ENCODE measurements at regions not wholly inside any gene's neighbourhood (a gene's known extent, or its start where the extent isn't known, plus 50 kb on each side); places are given as distances from the start of the nearest gene placed in this dataset.
A peak's percentile ranks its signal among the peaks of the same experiment; 100 is the strongest.

GRCh38 chrX:40459571-40460158, 121.1 kb upstream of the ATP6AP2 start:
- Mint-ChIP-seq H3K27me3 (ENCODE audit: low read depth in 3 of 3) (peaks cover under 1 to 8% (median 7%) of the 10 kb centered on the region in 3 donors), H3K36me3 (peaks cover 0 to 3% (median 0%) of the 10 kb centered on the region in 3 donors), H3K27ac (no peak overlapping the region), H3K9me3 (no peaks in the 10 kb centered on the region), H3K4me3 (no peak overlapping the region), H3K4me1 (no peaks in the 10 kb centered on the region)
- no peak for DNase-seq

GRCh38 chrX:40457406-40457805, 123.4 kb upstream of the ATP6AP2 start:
- no peak overlapping the region for H3K27ac Mint-ChIP-seq
- H3K4me1 Mint-ChIP-seq = no peaks in the 10 kb centered on the region
- DNase-seq = no peak
- peaks cover 0 to 3% (median 0%) of the 10 kb centered on the region in 3 donors for H3K36me3 Mint-ChIP-seq
- no peaks in the 10 kb centered on the region for H3K9me3 Mint-ChIP-seq
- peaks cover 4 to 13% (median 6%) of the 10 kb centered on the region in 3 donors for H3K27me3 Mint-ChIP-seq (ENCODE audit: low read depth in 3 of 3)
- no peak overlapping the region for H3K4me3 Mint-ChIP-seq

- DNase-seq = no peak
- Mint-ChIP-seq H3K36me3 (no peaks in the 10 kb centered on the region), H3K4me3 (no peak overlapping the region), H3K9me3 (no peaks in the 10 kb centered on the region), H3K27ac (no peak overlapping the region), H3K27me3 (ENCODE audit: low read depth in 3 of 3) (peaks cover 2 to 16% (median 6%) of the 10 kb centered on the region in 3 donors), H3K4me1 (peaks cover 10 to 13% of the 10 kb centered on the region in 2 donors)
Measured at GRCh38 chrX:40452031-40452430, 128.7 kb upstream of the ATP6AP2 start.

GRCh38 chrX:40449956-40450706, 130.6 kb upstream of the ATP6AP2 start:
- no peaks in the 10 kb centered on the region for H3K36me3 Mint-ChIP-seq
- no peaks in the 10 kb centered on the region for H3K9me3 Mint-ChIP-seq
- H3K27ac Mint-ChIP-seq = no peak overlapping the region
- peak overlapping the region in 3 of 5 donors; percentile 11 to 31 (median 22) for H3K4me3 Mint-ChIP-seq
- no peak for DNase-seq
- peaks cover 2 to 16% (median 6%) of the 10 kb centered on the region in 3 donors for H3K27me3 Mint-ChIP-seq (ENCODE audit: low read depth in 3 of 3)
- H3K4me1 Mint-ChIP-seq = peaks cover 10 to 13% of the 10 kb centered on the region in 2 donors

GRCh38 chrX:40449396-40449795, 131.4 kb upstream of the ATP6AP2 start:
- H3K36me3 Mint-ChIP-seq = no peaks in the 10 kb centered on the region
- H3K4me3 Mint-ChIP-seq = no peak overlapping the region
- H3K27me3 Mint-ChIP-seq (ENCODE audit: low read depth in 3 of 3) = peaks cover 2 to 16% (median 6%) of the 10 kb centered on the region in 3 donors
- DNase-seq = no peak
- H3K9me3 Mint-ChIP-seq = no peaks in the 10 kb centered on the region
- no peak overlapping the region for H3K27ac Mint-ChIP-seq
- peaks cover 10 to 13% of the 10 kb centered on the region in 2 donors for H3K4me1 Mint-ChIP-seq

GRCh38 chrX:40448793-40449192, 132.0 kb upstream of the ATP6AP2 start:
- Mint-ChIP-seq H3K9me3 (no peaks in the 10 kb centered on the region), H3K4me1 (peaks cover 10 to 13% of the 10 kb centered on the region in 2 donors), H3K27me3 (ENCODE audit: low read depth in 3 of 3) (peaks cover 2 to 14% (median 4%) of the 10 kb centered on the region in 3 donors), H3K4me3 (no peak overlapping the region), H3K36me3 (no peaks in the 10 kb centered on the region), H3K27ac (no peak overlapping the region)
- no peak for DNase-seq

- Mint-ChIP-seq H3K4me3 (no peak overlapping the region), H3K27me3 (ENCODE audit: low read depth in 3 of 3) (peaks cover 1 to 7% (median 2%) of the 10 kb centered on the region in 3 donors), H3K27ac (no peak overlapping the region), H3K4me1 (peaks cover 10 to 13% of the 10 kb centered on the region in 2 donors), H3K9me3 (no peaks in the 10 kb centered on the region), H3K36me3 (no peaks in the 10 kb centered on the region)
- DNase-seq = no peak
Measured at GRCh38 chrX:40446921-40447320, 133.8 kb upstream of the ATP6AP2 start.

GRCh38 chrX:40445691-40446090, 135.1 kb upstream of the ATP6AP2 start:
- Mint-ChIP-seq H3K36me3 (no peaks in the 10 kb centered on the region), H3K27me3 (ENCODE audit: low read depth in 3 of 3) (peaks cover 0 to 5% (median 1%) of the 10 kb centered on the region in 3 donors), H3K9me3 (no peaks in the 10 kb centered on the region), H3K4me1 (peaks cover 10 to 13% of the 10 kb centered on the region in 2 donors), H3K27ac (no peak overlapping the region), H3K4me3 (no peak overlapping the region)
- DNase-seq = no peak

GRCh38 chrX:40444798-40445496, 135.8 kb upstream of the ATP6AP2 start:
- no peak for DNase-seq
- Mint-ChIP-seq H3K27ac (no peak overlapping the region), H3K36me3 (no peaks in the 10 kb centered on the region), H3K27me3 (ENCODE audit: low read depth in 3 of 3) (peaks cover 1 to 5% (median 3%) of the 10 kb centered on the region in 3 donors), H3K4me1 (peaks cover 8 to 9% of the 10 kb centered on the region in 2 donors), H3K4me3 (no peak overlapping the region), H3K9me3 (no peaks in the 10 kb centered on the region)

- Mint-ChIP-seq H3K27me3 (ENCODE audit: low read depth in 3 of 3) (peaks cover 3 to 5% (median 3%) of the 10 kb centered on the region in 3 donors), H3K9me3 (no peaks in the 10 kb centered on the region), H3K4me3 (no peak overlapping the region), H3K4me1 (peaks cover under 1% of the 10 kb centered on the region in 2 donors), H3K36me3 (no peaks in the 10 kb centered on the region), H3K27ac (no peak overlapping the region)
- no peak for DNase-seq
Measured at GRCh38 chrX:40444133-40444532, 136.6 kb upstream of the ATP6AP2 start.

GRCh38 chrX:40440866-40441265, 139.9 kb upstream of the ATP6AP2 start:
- peaks cover 3 to 4% (median 3%) of the 10 kb centered on the region in 3 donors for H3K27me3 Mint-ChIP-seq (ENCODE audit: low read depth in 3 of 3)
- H3K4me1 Mint-ChIP-seq = no peaks in the 10 kb centered on the region
- no peak overlapping the region for H3K4me3 Mint-ChIP-seq
- no peak for DNase-seq
- no peaks in the 10 kb centered on the region for H3K9me3 Mint-ChIP-seq
- H3K27ac Mint-ChIP-seq = no peak overlapping the region
- no peaks in the 10 kb centered on the region for H3K36me3 Mint-ChIP-seq

- no peak for DNase-seq
- H3K27ac Mint-ChIP-seq = no peak overlapping the region
- no peak overlapping the region for H3K4me3 Mint-ChIP-seq
- no peaks in the 10 kb centered on the region for H3K9me3 Mint-ChIP-seq
- no peaks in the 10 kb centered on the region for H3K36me3 Mint-ChIP-seq
- H3K27me3 Mint-ChIP-seq (ENCODE audit: low read depth in 3 of 3) = peaks cover 3 to 4% (median 3%) of the 10 kb centered on the region in 3 donors
- no peaks in the 10 kb centered on the region for H3K4me1 Mint-ChIP-seq
Measured at GRCh38 chrX:40439625-40440532, 140.9 kb upstream of the ATP6AP2 start.

GRCh38 chrX:40437348-40437747, 143.4 kb upstream of the ATP6AP2 start:
- Mint-ChIP-seq H3K27ac (no peak overlapping the region), H3K4me3 (no peak overlapping the region), H3K4me1 (no peaks in the 10 kb centered on the region), H3K27me3 (ENCODE audit: low read depth in 3 of 3) (peaks cover 3 to 9% (median 3%) of the 10 kb centered on the region in 3 donors), H3K36me3 (no peaks in the 10 kb centered on the region), H3K9me3 (no peaks in the 10 kb centered on the region)
- no peak for DNase-seq
